GM23338 (cell line): ENCODE measurements at regions not wholly inside any gene's neighbourhood (a gene's known extent, or its start where the extent isn't known, plus 50 kb on each side); places are given as distances from the start of the nearest gene placed in this dataset.

Source experiments
- ATAC-seq: fragments of 200-7000 bp; cut with Tn5 transposase; 3 replicates; pipeline ENCODE4 v1.9.1; 2020
- DNase-seq: peaks from one replicate; pipeline ENCODE4 v3.0.0-alpha.2; 2015; ENCODE audit warnings: low spot score
- H2AFZ ChIP-seq: fragments of 200-600 bp; sonication (generic); 2 replicates; pipeline ENCODE4 v1.8.0; 2016; ENCODE audit warnings: antibody characterized with exemption, mild to moderate bottlenecking, moderate library complexity
- H3F3A ChIP-seq: fragments of 200-600 bp; sonication (generic); replicated peaks from 2 replicates; pipeline ENCODE4 v1.8.0; 2017; ENCODE audit warnings: antibody characterized with exemption, mixed run types, low read depth
- H3K27ac ChIP-seq: fragments of 200-600 bp; sonication (generic); 2 replicates; pipeline ENCODE4 v1.6.1; 2016; ENCODE audit warnings: low read depth
- H3K27me3 ChIP-seq: fragments of 200-600 bp; sonication (generic); 2 replicates; pipeline ENCODE4 v1.8.0; 2016; ENCODE audit warnings: mild to moderate bottlenecking, mixed run types, moderate library complexity; ENCODE audit not compliant: insufficient read depth
- H3K36me3 ChIP-seq: fragments of 200-600 bp; sonication (generic); 2 replicates; pipeline ENCODE4 v1.8.0; 2016; ENCODE audit warnings: mild to moderate bottlenecking; ENCODE audit not compliant: insufficient read depth
- H3K4me1 ChIP-seq: fragments of 200-600 bp; sonication (generic); 2 replicates; pipeline ENCODE4 v1.8.0; 2016; ENCODE audit warnings: mild to moderate bottlenecking, moderate library complexity; ENCODE audit not compliant: insufficient read depth
- H3K4me2 ChIP-seq: fragments of 200-600 bp; sonication (generic); 2 replicates; pipeline ENCODE4 v1.7.1; 2017; ENCODE audit warnings: mixed run types
- H3K4me3 ChIP-seq: fragments of 200-600 bp; sonication (generic); 2 replicates; pipeline ENCODE4 v1.6.1; 2016; ENCODE audit warnings: mixed run types
- H3K79me2 ChIP-seq: fragments of 200-600 bp; sonication (generic); replicated peaks from 2 replicates; pipeline ENCODE4 v1.8.0; 2017; ENCODE audit warnings: mild to moderate bottlenecking; ENCODE audit not compliant: insufficient read depth
- H3K9me2 ChIP-seq: fragments of 200-600 bp; sonication (generic); 2 replicates; pipeline ENCODE4 v1.8.0; 2017; ENCODE audit not compliant: insufficient read depth
- H4K20me1 ChIP-seq: fragments of 200-600 bp; sonication (generic); replicated peaks from 2 replicates; pipeline ENCODE4 v1.8.0; 2017; ENCODE audit warnings: mild to moderate bottlenecking; ENCODE audit not compliant: insufficient read depth
- H3K27ac Mint-ChIP-seq: 2 replicates; pipeline ENCODE4 v1.8.0; 2020; ENCODE audit warnings: inconsistent platforms, mild to moderate bottlenecking, moderate library complexity, mixed read lengths
- H3K27me3 Mint-ChIP-seq: 3 replicates; pipeline ENCODE4 v1.8.0; 2022; ENCODE audit warnings: low read depth, mild to moderate bottlenecking, moderate library complexity, mixed read lengths, inconsistent platforms; ENCODE audit not compliant: insufficient read depth, poor library complexity
- H3K36me3 Mint-ChIP-seq: 3 replicates; pipeline ENCODE4 v1.8.0; 2021; ENCODE audit warnings: low read depth, mild to moderate bottlenecking, inconsistent platforms, moderate library complexity, mixed read lengths
- H3K4me1 Mint-ChIP-seq: 3 replicates; pipeline ENCODE4 v1.8.0; 2020; ENCODE audit warnings: mild to moderate bottlenecking, inconsistent platforms, mixed read lengths
- H3K4me3 Mint-ChIP-seq: 3 replicates; pipeline ENCODE4 v1.8.0; 2021; ENCODE audit warnings: moderate library complexity, mild to moderate bottlenecking, inconsistent platforms, mixed read lengths
- H3K9me3 Mint-ChIP-seq: 3 replicates; pipeline ENCODE4 v1.8.0; 2020; ENCODE audit warnings: moderate library complexity, mild to moderate bottlenecking, inconsistent platforms, mixed read lengths
- CTCF ChIP-seq, 2 experiments: fragments of 200-600 bp in 1 of 2; sonication (generic) in 1 of 2; conservative IDR thresholded peaks; 2 replicates each; pipeline versions ENCODE4 v1.5.1 to v1.6.1; 2016 to 2017; ENCODE audit warnings: antibody characterized with exemption in 2 of 2, low read depth in 2 of 2, mild to moderate bottlenecking in 2 of 2, moderate library complexity in 1 of 2
- ZNF114 ChIP-seq: fragments of 250-450 bp; sonication (Bioruptor Pico); IDR thresholded peaks from 2 replicates; pipeline ENCODE4 v1.5.0; 2020; ENCODE audit warnings: mild to moderate bottlenecking, moderate library complexity
- ZNF462 ChIP-seq: fragments of 250-450 bp; sonication (Bioruptor Pico); IDR thresholded peaks from 2 replicates; pipeline ENCODE4 v1.5.0; 2020; ENCODE audit warnings: mild to moderate bottlenecking, moderate library complexity

- Histone ChIP-seq H4K20me1 (no peaks in the 10 kb centered on the region), H3F3A (no peaks in the 10 kb centered on the region), H2AFZ (peak overlapping the region; percentile 77), H3K9me2 (no peaks in the 10 kb centered on the region), H3K4me1 (peaks cover 14% of the 10 kb centered on the region; the same call in 1 of the 2 replicates), H3K27me3 (no peaks in the 10 kb centered on the region), H3K4me3 (no peak overlapping the region), H3K27ac (no peak overlapping the region), H3K36me3 (no peaks in the 10 kb centered on the region), H3K4me2 (no peak overlapping the region), H3K79me2 (no peaks in the 10 kb centered on the region)
- H3K4me1 Mint-ChIP-seq: peaks cover 11% of the 10 kb centered on the region
- no peaks in the 10 kb centered on the region for H3K9me3 Mint-ChIP-seq
- no peaks in the 10 kb centered on the region for H3K36me3 Mint-ChIP-seq
- peak overlapping the region; percentile 3; the same call in 1 of the 2 replicates for H3K27ac Mint-ChIP-seq
- DNase-seq: no peak
- TF ChIP-seq ZNF462 (CRISPR knock-in tag): no peak
- H3K4me3 Mint-ChIP-seq: no peak overlapping the region
- no peaks in the 10 kb centered on the region for H3K27me3 Mint-ChIP-seq
- no peak for ATAC-seq
Observed at GRCh38 chr4:128758314-128758922, 51.1 kb upstream of the JADE1 start.

GRCh38 chr4:128757712-128758111, 51.8 kb upstream of the JADE1 start:
- Histone ChIP-seq H3K27ac (no peak overlapping the region), H3K36me3 (no peaks in the 10 kb centered on the region), H3F3A (no peaks in the 10 kb centered on the region), H3K79me2 (no peaks in the 10 kb centered on the region), H3K27me3 (no peaks in the 10 kb centered on the region), H3K4me1 (peaks cover 14% of the 10 kb centered on the region; the same call in 1 of the 2 replicates), H3K4me3 (no peak overlapping the region), H2AFZ (peak overlapping the region; percentile 77; the same call in 1 of the 2 replicates), H3K4me2 (no peak overlapping the region), H4K20me1 (no peaks in the 10 kb centered on the region), H3K9me2 (no peaks in the 10 kb centered on the region)
- Mint-ChIP-seq H3K4me1 (peaks cover 11% of the 10 kb centered on the region), H3K4me3 (no peak overlapping the region), H3K36me3 (no peaks in the 10 kb centered on the region), H3K9me3 (no peaks in the 10 kb centered on the region), H3K27ac (peak overlapping the region; percentile 3; the same call in 1 of the 2 replicates), H3K27me3 (no peaks in the 10 kb centered on the region)
- no peak for TF ChIP-seq CTCF (conservative IDR thresholded peaks at IDR 0.05; ENCODE audit: low read depth in 2 of 2)
- no peak for TF ChIP-seq ZNF114 (CRISPR knock-in tag)
- peak; percentile 63 for DNase-seq
- ATAC-seq: peak; percentile 83
